H1 (cell line): ENCODE measurements at regions not wholly inside any gene's neighbourhood (a gene's known extent, or its start where the extent isn't known, plus 50 kb on each side); places are given as distances from the start of the nearest gene placed in this dataset.

Experiments
- CTCF ChIA-PET: fragments of 300-600 bp; sonication (Branson Sonifier 250); formaldehyde crosslinking; loops from one replicate; lab custom pipeline; 2021; ENCODE audit not compliant: partially characterized antibody; lab: Charles Lee
- POLR2A ChIA-PET: fragments of 300-600 bp; sonication (Branson Sonifier 250); formaldehyde crosslinking; loops from one replicate; lab custom pipeline; 2021; ENCODE audit warnings: inconsistent platforms; ENCODE audit not compliant: partially characterized antibody; lab: Charles Lee
- DNase-seq, 2 experiments: peaks; one replicate each; pipeline versions ENCODE4 v3.0.0 to v3.0.0-alpha.2; 2010 to 2022; ENCODE audit warnings: low spot score in 2 of 2, low read depth in 1 of 2, mixed read lengths in 1 of 2
- FAIRE-seq: peaks from 2 replicates; lab custom pipeline; 2011; peaks lifted over from hg19 to GRCh38; lab: Jason Lieb, UNC
- H2AFZ ChIP-seq: 2 replicates; pipeline ENCODE4 v1.8.1; 2012; ENCODE audit warnings: low read length, inconsistent platforms
- H2AK5ac ChIP-seq: 2 replicates; pipeline ENCODE4 v1.6.1; 2013; ENCODE audit warnings: low read depth, low read length
- H2BK120ac ChIP-seq: replicated peaks from 2 replicates; pipeline ENCODE3; 2013; ENCODE audit warnings: low read depth, low read length, inconsistent platforms
- H2BK12ac ChIP-seq: 2 replicates; pipeline ENCODE4 v1.6.1; 2013; ENCODE audit warnings: low read depth, low read length
- H2BK15ac ChIP-seq: 2 replicates; pipeline ENCODE4 v1.6.1; 2013; ENCODE audit warnings: low read length
- H2BK20ac ChIP-seq: 2 replicates; pipeline ENCODE4 v1.6.1; 2013; ENCODE audit warnings: low read length
- H2BK5ac ChIP-seq: 2 replicates; pipeline ENCODE4 v1.6.1; 2013; ENCODE audit warnings: low read depth, low read length
- H3K14ac ChIP-seq: 2 replicates; pipeline ENCODE4 v1.6.1; 2013; ENCODE audit warnings: inconsistent platforms; ENCODE audit not compliant: insufficient read length
- H3K18ac ChIP-seq: 2 replicates; pipeline ENCODE4 v1.6.1; 2013; ENCODE audit warnings: low read length; ENCODE audit errors: extremely low read depth
- H3K23ac ChIP-seq: 2 replicates; pipeline ENCODE4 v1.6.1; 2013; ENCODE audit warnings: inconsistent platforms; ENCODE audit not compliant: insufficient read length
- H3K23me2 ChIP-seq: 2 replicates; pipeline ENCODE4 v1.6.1; 2013; ENCODE audit warnings: low read depth, low read length
- H3K27ac ChIP-seq: 2 replicates; pipeline ENCODE4 v1.6.1; 2011; ENCODE audit warnings: low read depth, low read length, inconsistent platforms
- H3K27me3 ChIP-seq, 4 experiments: replicated peaks in 1 of 4; 1 replicate in 1 of 4; 2 replicates in 3 of 4; pipeline versions ENCODE4 v1.6.1 to v1.8.1; 2011 to 2013; ENCODE audit warnings: low read length in 3 of 4, mild to moderate bottlenecking in 3 of 4, inconsistent platforms in 2 of 4, mixed read lengths in 2 of 4, moderate library complexity in 1 of 4; ENCODE audit not compliant: control insufficient read depth in 3 of 4, insufficient read depth in 3 of 4; ENCODE audit errors: extremely low read depth in 1 of 4
- H3K36me3 ChIP-seq, 4 experiments: 2 replicates each; pipeline versions ENCODE4 v1.6.1 to v1.8.1; 2011 to 2013; ENCODE audit warnings: mild to moderate bottlenecking in 4 of 4, low read length in 3 of 4, moderate library complexity in 2 of 4, control low read depth in 1 of 4, inconsistent platforms in 1 of 4; ENCODE audit not compliant: insufficient read depth in 4 of 4, control insufficient read depth in 2 of 4
- H3K4ac ChIP-seq: replicated peaks from 2 replicates; pipeline ENCODE3; 2013; ENCODE audit warnings: low read length, low read depth, mixed read lengths, inconsistent platforms; ENCODE audit not compliant: insufficient read length
- H3K4me1 ChIP-seq, 4 experiments: replicated peaks in 1 of 4; 1 replicate in 1 of 4; 2 replicates in 3 of 4; pipeline versions ENCODE4 v1.6.1 to v1.8.1; 2011 to 2013; ENCODE audit warnings: low read length in 3 of 4, inconsistent platforms in 2 of 4, mixed read lengths in 1 of 4; ENCODE audit not compliant: insufficient read depth in 4 of 4, control insufficient read depth in 3 of 4
- H3K4me2 ChIP-seq, 2 experiments: 2 replicates each; pipeline versions ENCODE4 v1.6.1 to v1.8.1; 2011 to 2013; ENCODE audit warnings: low read depth in 2 of 2, low read length in 2 of 2, control low read depth in 1 of 2, inconsistent platforms in 1 of 2, mild to moderate bottlenecking in 1 of 2; ENCODE audit not compliant: insufficient read depth in 1 of 2
- H3K4me3 ChIP-seq, 4 experiments: fragments of 200-600, 300-600 bp in 1 of 4; sonication (generic), shearing (Covaris generic), sonication (Bioruptor Twin) in 1 of 4; 2 replicates each; pipeline versions ENCODE4 v1.5.1 to v1.8.1; 2011 to 2016; ENCODE audit warnings: low read length in 4 of 4, low read depth in 3 of 4, control low read depth in 2 of 4, inconsistent platforms in 2 of 4, mild to moderate bottlenecking in 2 of 4, mixed read lengths in 1 of 4, moderate library complexity in 1 of 4; ENCODE audit not compliant: insufficient read depth in 2 of 4; ENCODE audit errors: extremely low read depth in 1 of 4
- H3K56ac ChIP-seq: replicated peaks from 2 replicates; pipeline ENCODE3; 2013; ENCODE audit warnings: low read depth, mild to moderate bottlenecking, mixed read lengths, low read length, inconsistent platforms; ENCODE audit not compliant: insufficient read length
- H3K79me1 ChIP-seq: 2 replicates; pipeline ENCODE4 v1.6.1; 2013; ENCODE audit warnings: low read depth, low read length, control low read depth
- H3K79me2 ChIP-seq, 2 experiments: 2 replicates each; pipeline versions ENCODE4 v1.6.1 to v1.8.1; 2012 to 2013; ENCODE audit warnings: low read length in 2 of 2, mild to moderate bottlenecking in 2 of 2, inconsistent platforms in 1 of 2; ENCODE audit not compliant: insufficient read depth in 2 of 2, control insufficient read depth in 1 of 2
- H3K9ac ChIP-seq, 4 experiments: replicated peaks in 1 of 4; 1 replicate in 1 of 4; 2 replicates in 3 of 4; pipeline versions ENCODE4 v1.6.1 to v1.8.1; 2011 to 2013; ENCODE audit warnings: low read depth in 3 of 4, low read length in 3 of 4, control low read depth in 2 of 4, mild to moderate bottlenecking in 2 of 4, moderate library complexity in 2 of 4, inconsistent platforms in 1 of 4; ENCODE audit errors: extremely low read depth in 1 of 4
- H3K9me3 ChIP-seq, 2 experiments: 2 replicates each; pipeline versions ENCODE4 v1.6.1 to v1.8.1; 2012 to 2013; ENCODE audit warnings: mild to moderate bottlenecking in 2 of 2, moderate library complexity in 2 of 2, control low read depth in 1 of 2, inconsistent platforms in 1 of 2, low read depth in 1 of 2, low read length in 1 of 2, mixed read lengths in 1 of 2; ENCODE audit not compliant: insufficient read depth in 2 of 2
- H4K20me1 ChIP-seq, 2 experiments: replicated peaks in 1 of 2; 2 replicates each; pipeline versions ENCODE3 to v1.8.1; 2011 to 2013; ENCODE audit warnings: inconsistent platforms in 2 of 2, low read length in 2 of 2, mild to moderate bottlenecking in 1 of 2; ENCODE audit not compliant: insufficient read depth in 2 of 2, control insufficient read depth in 1 of 2
- H4K5ac ChIP-seq: 2 replicates; pipeline ENCODE4 v1.6.1; 2013; ENCODE audit warnings: low read length, low read depth, mixed read lengths, inconsistent platforms; ENCODE audit not compliant: insufficient read length
- H4K8ac ChIP-seq: 2 replicates; pipeline ENCODE4 v1.8.0; 2013; ENCODE audit warnings: mild to moderate bottlenecking, moderate library complexity, low read length, inconsistent platforms; ENCODE audit not compliant: insufficient read depth; ENCODE audit errors: extremely low read depth
- H4K91ac ChIP-seq: replicated peaks from 2 replicates; pipeline ENCODE3; 2013; ENCODE audit warnings: low read length, mixed read lengths, inconsistent platforms; ENCODE audit not compliant: insufficient read length
- BCL11A ChIP-seq, 2 experiments: IDR thresholded peaks; one replicate each; pipeline ENCODE4 v1.6.1; 2011; ENCODE audit warnings: low read depth in 2 of 2, low read length in 2 of 2, mild to moderate bottlenecking in 2 of 2
- CBX8 ChIP-seq: fragments of 300-800, 300-1000 bp; sonication (generic); IDR thresholded peaks from 2 replicates; pipeline ENCODE4 v1.7.1; 2016; ENCODE audit warnings: low read depth, low read length, borderline replicate concordance
- CTBP2 ChIP-seq: IDR thresholded peaks from 2 replicates; pipeline ENCODE4 v1.7.0; 2011; ENCODE audit warnings: borderline replicate concordance, mild to moderate bottlenecking, moderate library complexity, mixed read lengths, low read length; ENCODE audit not compliant: insufficient read depth, insufficient read length
- EGR1 ChIP-seq: IDR thresholded peaks from 2 replicates; pipeline ENCODE4 v1.6.1; 2011; ENCODE audit warnings: low read depth, low read length, borderline replicate concordance
- KDM1A ChIP-seq: fragments of 200-600, 300-600 bp; sonication (generic); IDR thresholded peaks from 2 replicates; pipeline ENCODE4 v1.7.1; 2016; ENCODE audit warnings: mild to moderate bottlenecking, low read length, borderline replicate concordance
- NRF1 ChIP-seq: IDR thresholded peaks from 2 replicates; pipeline ENCODE4 v1.6.1; 2011; ENCODE audit warnings: mild to moderate bottlenecking, low read depth, low read length, improper control_type of control experiment
- RXRA ChIP-seq: IDR thresholded peaks from 2 replicates; pipeline ENCODE4 v1.6.1; 2011; ENCODE audit warnings: low read depth, mild to moderate bottlenecking, low read length, moderate library complexity; ENCODE audit not compliant: insufficient read depth
- SAP30 ChIP-seq: fragments of 300-600 bp; sonication (generic); IDR thresholded peaks from 2 replicates; pipeline ENCODE4 v1.7.1; 2012; ENCODE audit warnings: low read length, moderate library complexity, mild to moderate bottlenecking, inconsistent platforms; ENCODE audit not compliant: insufficient read depth, insufficient replicate concordance
- ZNF274 ChIP-seq: IDR thresholded peaks from 2 replicates; pipeline ENCODE4 v1.7.0; 2012; ENCODE audit warnings: low read length, borderline replicate concordance; ENCODE audit errors: extremely low read depth
- WGBS, 2 experiments: shearing (Covaris generic) in 1 of 2; methylation state at CpG; one replicate each; pipeline versions ENCODE4 v1.1.6 to v1.1.7; 2013 to 2015; ENCODE audit warnings: low lambda C conversion rate in 2 of 2, mixed read lengths in 2 of 2, inconsistent platforms in 1 of 2, low coverage in 1 of 2, missing lambda C conversion rate in 1 of 2; ENCODE audit not compliant: insufficient replicate concordance in 2 of 2, insufficient coverage in 1 of 2, insufficient read length in 1 of 2; ENCODE audit errors: extremely low coverage in 1 of 2, missing lambda C conversion rate in 1 of 2; 5-methylcytosine and 5-hydroxymethylcytosine counted together
- TF ChIP-seq, protein P1 (sequence below): IDR thresholded peaks from 2 replicates; pipeline ENCODE4 v1.6.1; 2011; ENCODE audit warnings: low read length, improper control_type of control experiment
- TF ChIP-seq, protein P2 (sequence below): IDR thresholded peaks from 2 replicates; pipeline ENCODE4 v1.6.1; 2012; ENCODE audit warnings: inconsistent platforms
- TF ChIP-seq, protein P3 (sequence below): IDR thresholded peaks from 2 replicates; pipeline ENCODE4 v1.6.1; 2012; ENCODE audit warnings: inconsistent platforms

DNA sequence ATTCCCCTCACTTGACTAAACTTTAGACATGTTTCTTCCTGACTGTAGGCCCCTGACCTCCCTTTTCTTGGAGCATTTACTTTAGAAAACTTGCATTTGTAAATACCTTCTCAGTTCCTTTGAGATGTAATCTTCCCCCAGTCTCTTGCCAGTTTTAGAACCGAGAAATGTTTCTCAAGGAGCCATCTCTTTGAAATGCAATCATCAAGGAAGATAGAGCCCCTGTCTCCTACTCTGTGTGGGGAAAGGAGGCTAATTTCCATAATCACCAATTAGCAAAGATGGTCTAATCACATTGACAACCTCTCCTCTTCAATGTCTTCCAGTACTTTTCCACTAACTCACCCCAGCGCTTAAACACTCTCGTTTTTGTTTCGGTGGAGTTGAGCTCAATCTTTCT, 70.0 kb upstream of the SMIM30 start:
- no peaks in the 10 kb centered on the region for H3K79me1 ChIP-seq
- H3K4me1 ChIP-seq, result no peaks in the 10 kb centered on the region
- H3K27me3 ChIP-seq, result peaks cover 0 to 3% (median 0%) of the 10 kb centered on the region in 4 experiments; a peak in 1 of 7 replicates
- H2BK120ac ChIP-seq, result no peak overlapping the region
- no peak overlapping the region for H3K23ac ChIP-seq
- H3K36me3 ChIP-seq, result no peaks in the 10 kb centered on the region
- no peak overlapping the region for H2AK5ac ChIP-seq
- no peak overlapping the region for H3K27ac ChIP-seq
- no peak overlapping the region for H4K8ac ChIP-seq
- H2BK15ac ChIP-seq, result no peak overlapping the region
- ChIA-PET POLR2A (no interaction called here), CTCF (interaction anchor here (4.0 kb wide), 1 partner anchor 28 kb away, joined by 18 read pairs; no protein-coding TSS in a partner anchor)
- no peak overlapping the region for H3K4me3 ChIP-seq
- no peak overlapping the region for H3K4ac ChIP-seq
- FAIRE-seq (no peak), DNase-seq (no peak)
- H3K9ac ChIP-seq, result no peak overlapping the region
- no peak overlapping the region for H2AFZ ChIP-seq
- no peak overlapping the region for H2BK12ac ChIP-seq
- no peak overlapping the region for H4K91ac ChIP-seq
- WGBS, 2 experiments, result 85% methylated on average over 4 of the region's 4 CpGs; no CpG with 5 or more reads in 1 of the 2 experiments
- H3K4me2 ChIP-seq, result no peak overlapping the region
- H3K9me3 ChIP-seq, result peaks cover 0 to 4% of the 10 kb centered on the region in 2 experiments; a peak in 1 of 4 replicates
- no peak overlapping the region for H2BK5ac ChIP-seq
- no peak overlapping the region for H2BK20ac ChIP-seq
- H3K14ac ChIP-seq, result no peak overlapping the region
- no peak overlapping the region for H3K18ac ChIP-seq
- H4K5ac ChIP-seq, result no peak overlapping the region
- H4K20me1 ChIP-seq, result no peaks in the 10 kb centered on the region
- H3K56ac ChIP-seq, result no peak overlapping the region
- no peaks in the 10 kb centered on the region for H3K23me2 ChIP-seq
- H3K79me2 ChIP-seq, result no peaks in the 10 kb centered on the region
- TF ChIP-seq BCL11A (IDR thresholded peaks at IDR 0.05; ENCODE audit: low read depth in 2 of 2, low read length in 2 of 2) (no peak), CBX8 (no peak), SAP30 (no peak), KDM1A (no peak), ZNF274 (no peak), CTBP2 (no peak), RXRA (no peak), EGR1 (no peak), NRF1 (no peak)
- TF ChIP-seq, protein P1, sequence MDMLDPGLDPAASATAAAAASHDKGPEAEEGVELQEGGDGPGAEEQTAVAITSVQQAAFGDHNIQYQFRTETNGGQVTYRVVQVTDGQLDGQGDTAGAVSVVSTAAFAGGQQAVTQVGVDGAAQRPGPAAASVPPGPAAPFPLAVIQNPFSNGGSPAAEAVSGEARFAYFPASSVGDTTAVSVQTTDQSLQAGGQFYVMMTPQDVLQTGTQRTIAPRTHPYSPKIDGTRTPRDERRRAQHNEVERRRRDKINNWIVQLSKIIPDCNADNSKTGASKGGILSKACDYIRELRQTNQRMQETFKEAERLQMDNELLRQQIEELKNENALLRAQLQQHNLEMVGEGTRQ, result no peak
- TF ChIP-seq, protein P2, sequence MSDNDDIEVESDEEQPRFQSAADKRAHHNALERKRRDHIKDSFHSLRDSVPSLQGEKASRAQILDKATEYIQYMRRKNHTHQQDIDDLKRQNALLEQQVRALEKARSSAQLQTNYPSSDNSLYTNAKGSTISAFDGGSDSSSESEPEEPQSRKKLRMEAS, result no peak
- TF ChIP-seq, protein P3, sequence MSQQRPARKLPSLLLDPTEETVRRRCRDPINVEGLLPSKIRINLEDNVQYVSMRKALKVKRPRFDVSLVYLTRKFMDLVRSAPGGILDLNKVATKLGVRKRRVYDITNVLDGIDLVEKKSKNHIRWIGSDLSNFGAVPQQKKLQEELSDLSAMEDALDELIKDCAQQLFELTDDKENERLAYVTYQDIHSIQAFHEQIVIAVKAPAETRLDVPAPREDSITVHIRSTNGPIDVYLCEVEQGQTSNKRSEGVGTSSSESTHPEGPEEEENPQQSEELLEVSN, result no peak
